Sigmoid colon (tissue), 6 donors: ENCODE measurements at regions not wholly inside any gene's neighbourhood (a gene's known extent, or its start where the extent isn't known, plus 50 kb on each side); places are given as distances from the start of the nearest gene placed in this dataset.

ENCODE experiments used
- DNase-seq: peaks from one replicate; pipeline ENCODE4 v3.0.0-alpha.2; 2019
- H3K27ac ChIP-seq, 4 donors: fragments of 200-600 bp; sonication (generic); one replicate each; pipeline ENCODE4 v1.5.1; 2016 to 2019; ENCODE audit warnings: mild to moderate bottlenecking in 1 of 4
- H3K27me3 ChIP-seq, 3 donors: fragments of 200-600 bp; sonication (generic); one replicate each; pipeline ENCODE4 v1.5.1; 2019; ENCODE audit warnings: mild to moderate bottlenecking in 1 of 3
- H3K36me3 ChIP-seq, 4 donors: fragments of 200-600 bp; sonication (generic); one replicate each; pipeline ENCODE4 v1.5.1; 2016 to 2019
- H3K4me1 ChIP-seq, 4 donors: fragments of 200-600 bp; sonication (generic); one replicate each; pipeline ENCODE4 v1.5.1; 2017 to 2019
- H3K4me3 ChIP-seq, 4 donors: fragments of 200-600 bp; sonication (generic); one replicate each; pipeline ENCODE4 v1.5.1; 2017 to 2019; ENCODE audit warnings: mild to moderate bottlenecking in 2 of 4, moderate library complexity in 1 of 4
- H3K9me3 ChIP-seq, 4 donors: fragments of 200-600 bp in 3 of 4; sonication (generic) in 3 of 4; one replicate each; pipeline versions ENCODE4 v1.5.1 to v1.6.1; 2013 to 2019
- EP300 ChIP-seq, 4 donors: sonication (generic); formaldehyde crosslinking; IDR thresholded peaks; one replicate each; pipeline ENCODE4 v1.6.1; 2017; ENCODE audit warnings: antibody characterized with exemption in 4 of 4
- POLR2A ChIP-seq, 2 donors: fragments of 450-650 bp; IDR thresholded peaks; one replicate each; pipeline ENCODE4 v1.6.1; 2016; ENCODE audit warnings: antibody characterized with exemption in 2 of 2, mild to moderate bottlenecking in 2 of 2, moderate library complexity in 2 of 2
- POLR2AphosphoS5 ChIP-seq, 4 donors: sonication (generic); formaldehyde crosslinking; IDR thresholded peaks; one replicate each; pipeline ENCODE4 v1.6.1; 2017; ENCODE audit warnings: antibody characterized with exemption in 4 of 4
- WGBS, 2 donors: extraction: QIAGEN DNeasy Blood & Tissue Kit; methylation state at CpG; one replicate each; pipeline ENCODE4 v1.1.7; 2013; 5-methylcytosine and 5-hydroxymethylcytosine counted together
- intact Hi-C: fragments of 100-400 bp; cut with DNase I; formaldehyde crosslinking; loops from one replicate; pipeline ENCODE4 v1.15.1; 2023
- TF ChIP-seq, protein P1 (sequence below), 4 experiments: fragments of 450-650 bp in 3 of 4; fragments of 200-600 bp in 1 of 4; IDR thresholded peaks; one replicate each; pipeline ENCODE4 v1.5.1; 2016 to 2019; ENCODE audit warnings: antibody characterized with exemption in 4 of 4, mild to moderate bottlenecking in 3 of 4, moderate library complexity in 2 of 4
- donor health status: healthy with polysubstance abuse.
- donor health status: healthy.

DNA sequence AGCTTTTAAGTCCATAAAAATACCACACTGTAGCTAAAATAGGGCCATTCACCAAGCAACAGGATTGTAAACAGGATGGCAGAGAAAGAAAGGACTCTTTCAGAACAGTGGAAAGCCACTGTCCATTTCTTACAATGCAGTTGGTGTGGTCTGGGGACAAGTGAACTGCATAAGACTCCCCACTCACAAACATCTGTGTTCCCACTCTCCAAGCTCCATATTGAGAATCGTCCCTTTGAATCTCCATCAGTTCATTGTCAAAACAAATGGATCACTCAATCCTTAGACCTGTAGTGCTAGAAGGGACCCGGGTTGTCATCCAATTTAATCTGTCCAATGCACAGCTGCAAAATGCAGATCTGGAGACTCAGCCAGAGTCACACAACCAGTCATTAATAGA lies 347.4 kb upstream of the KLHL29 start:
- Histone ChIP-seq H3K27me3 (no peaks in the 10 kb centered on the region), H3K27ac (peak overlapping the region in 1 of 4 donors; percentile 4), H3K4me1 (no peaks in the 10 kb centered on the region), H3K36me3 (no peaks in the 10 kb centered on the region), H3K9me3 (no peaks in the 10 kb centered on the region), H3K4me3 (no peak overlapping the region)
- TF ChIP-seq POLR2A (IDR thresholded peaks at IDR 0.05) (no peak), POLR2AphosphoS5 (IDR thresholded peaks at IDR 0.05) (no peak), EP300 (IDR thresholded peaks at IDR 0.05) (no peak)
- TF ChIP-seq, protein P1, sequence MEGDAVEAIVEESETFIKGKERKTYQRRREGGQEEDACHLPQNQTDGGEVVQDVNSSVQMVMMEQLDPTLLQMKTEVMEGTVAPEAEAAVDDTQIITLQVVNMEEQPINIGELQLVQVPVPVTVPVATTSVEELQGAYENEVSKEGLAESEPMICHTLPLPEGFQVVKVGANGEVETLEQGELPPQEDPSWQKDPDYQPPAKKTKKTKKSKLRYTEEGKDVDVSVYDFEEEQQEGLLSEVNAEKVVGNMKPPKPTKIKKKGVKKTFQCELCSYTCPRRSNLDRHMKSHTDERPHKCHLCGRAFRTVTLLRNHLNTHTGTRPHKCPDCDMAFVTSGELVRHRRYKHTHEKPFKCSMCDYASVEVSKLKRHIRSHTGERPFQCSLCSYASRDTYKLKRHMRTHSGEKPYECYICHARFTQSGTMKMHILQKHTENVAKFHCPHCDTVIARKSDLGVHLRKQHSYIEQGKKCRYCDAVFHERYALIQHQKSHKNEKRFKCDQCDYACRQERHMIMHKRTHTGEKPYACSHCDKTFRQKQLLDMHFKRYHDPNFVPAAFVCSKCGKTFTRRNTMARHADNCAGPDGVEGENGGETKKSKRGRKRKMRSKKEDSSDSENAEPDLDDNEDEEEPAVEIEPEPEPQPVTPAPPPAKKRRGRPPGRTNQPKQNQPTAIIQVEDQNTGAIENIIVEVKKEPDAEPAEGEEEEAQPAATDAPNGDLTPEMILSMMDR (IDR thresholded peaks at IDR 0.05), result no peak
- 91 to 93% methylated on average over 2 of the region's 2 CpGs for WGBS, 2 donors
- intact Hi-C loops, result no loop called here
- no peak for DNase-seq

DNA sequence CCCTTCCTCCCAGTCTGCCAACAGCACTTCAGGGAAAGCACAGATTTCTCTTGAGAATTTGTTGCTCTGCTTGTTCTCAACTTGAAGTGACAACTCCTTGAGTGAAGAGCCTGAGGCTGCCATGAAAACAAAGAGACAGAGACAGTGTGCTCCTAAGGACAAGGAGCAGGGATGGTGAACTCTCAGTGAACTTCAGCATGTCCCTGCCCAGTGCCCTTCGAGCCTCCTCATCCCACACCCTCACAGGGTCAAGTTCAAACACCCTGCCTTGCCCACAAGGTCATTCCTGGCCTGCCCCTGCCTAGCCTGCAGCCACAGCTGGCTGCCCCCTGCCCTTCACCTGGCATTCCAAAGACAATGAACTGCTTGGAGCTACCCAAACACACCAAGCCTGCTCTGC lies 343.5 kb upstream of the KLHL29 start:
- H3K27ac ChIP-seq, result peak overlapping the region in 1 of 4 donors; percentile 14
- TF ChIP-seq POLR2AphosphoS5 (IDR thresholded peaks at IDR 0.05) (no peak), EP300 (IDR thresholded peaks at IDR 0.05) (no peak), POLR2A (IDR thresholded peaks at IDR 0.05) (no peak)
- TF ChIP-seq, protein P1 (IDR thresholded peaks at IDR 0.05), result no peak
- intact Hi-C loops, result no loop called here
- no peaks in the 10 kb centered on the region for H3K9me3 ChIP-seq
- H3K4me1 ChIP-seq, result no peaks in the 10 kb centered on the region
- DNase-seq, result no peak
- WGBS, 2 donors, result 13 to 26% methylated on average over 1 of the region's 1 CpG
- H3K27me3 ChIP-seq, result no peaks in the 10 kb centered on the region
- H3K4me3 ChIP-seq, result no peak overlapping the region
- H3K36me3 ChIP-seq, result no peaks in the 10 kb centered on the region

DNA sequence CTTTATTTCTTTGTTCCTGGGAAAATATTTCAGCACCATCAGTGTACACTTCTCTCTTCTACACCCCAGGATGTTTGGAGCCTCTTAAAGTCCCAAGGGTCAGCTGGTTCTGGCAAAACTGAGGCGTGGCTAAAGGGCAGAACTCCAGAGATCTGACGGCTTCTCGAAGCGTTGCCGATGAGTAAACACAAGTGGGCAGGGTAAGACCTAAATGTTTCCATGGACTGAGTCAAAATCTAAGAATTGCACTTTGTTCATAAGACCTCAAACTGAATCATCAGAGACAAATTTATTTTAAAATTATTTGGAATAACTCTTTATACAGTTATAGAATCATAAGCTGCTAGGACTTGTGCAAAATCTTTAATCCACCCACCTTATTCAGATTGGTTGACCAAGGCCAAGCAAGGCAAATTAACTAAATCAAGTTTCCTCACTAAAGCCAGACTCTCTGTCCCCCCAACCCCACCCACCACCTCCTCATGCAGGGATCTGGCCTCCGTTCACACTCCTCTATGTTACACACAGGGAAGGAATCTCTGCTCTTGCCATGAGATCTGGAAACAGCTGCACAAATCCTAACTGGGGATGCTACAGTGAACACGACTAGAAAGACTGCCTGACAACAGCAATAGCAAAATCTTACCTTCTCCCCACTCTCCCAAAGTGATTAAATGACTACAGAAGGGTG lies 342.6 kb upstream of the KLHL29 start:
- intact Hi-C loops, result no loop called here
- no peaks in the 10 kb centered on the region for H3K27me3 ChIP-seq
- H3K36me3 ChIP-seq, result no peaks in the 10 kb centered on the region
- no peak overlapping the region for H3K4me3 ChIP-seq
- DNase-seq, result no peak
- H3K9me3 ChIP-seq, result no peaks in the 10 kb centered on the region
- H3K27ac ChIP-seq, result peak overlapping the region in 1 of 4 donors; percentile 14
- WGBS, 2 donors, result 39 to 57% methylated on average over 7 of the region's 7 CpGs
- TF ChIP-seq EP300 (IDR thresholded peaks at IDR 0.05), result no peak
- no peak for TF ChIP-seq POLR2AphosphoS5 (IDR thresholded peaks at IDR 0.05)
- TF ChIP-seq POLR2A (IDR thresholded peaks at IDR 0.05), result no peak
- TF ChIP-seq, protein P1 (IDR thresholded peaks at IDR 0.05), result no peak
- H3K4me1 ChIP-seq, result no peaks in the 10 kb centered on the region

DNA sequence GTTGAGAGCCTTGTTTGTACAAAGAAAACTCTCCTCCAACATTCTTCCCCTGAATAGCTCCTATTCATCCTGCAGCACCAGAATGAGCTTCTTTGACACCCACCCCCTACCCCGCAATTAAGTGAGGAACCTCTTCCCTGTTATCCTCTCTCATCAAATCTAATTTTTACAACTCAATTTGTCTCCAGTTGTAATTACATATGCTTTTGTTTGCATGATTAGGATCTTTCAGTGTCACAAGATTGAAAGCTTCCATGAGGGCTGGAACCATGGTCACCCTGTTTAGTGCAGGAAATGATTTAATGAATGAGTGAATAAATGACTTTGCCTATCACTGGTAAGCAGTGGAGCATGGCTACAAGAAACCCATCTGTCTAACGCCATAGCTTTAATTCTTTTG lies 334.6 kb upstream of the KLHL29 start:
- no peaks in the 10 kb centered on the region for H3K9me3 ChIP-seq
- no peaks in the 10 kb centered on the region for H3K27me3 ChIP-seq
- H3K4me1 ChIP-seq, result no peaks in the 10 kb centered on the region
- H3K27ac ChIP-seq, result no peak overlapping the region
- no peak for TF ChIP-seq POLR2A (IDR thresholded peaks at IDR 0.05)
- TF ChIP-seq, protein P1 (IDR thresholded peaks at IDR 0.05), result no peak
- no peak for TF ChIP-seq EP300 (IDR thresholded peaks at IDR 0.05)
- no peak for TF ChIP-seq POLR2AphosphoS5 (IDR thresholded peaks at IDR 0.05)
- 87 to 91% methylated on average over 2 of the region's 2 CpGs for WGBS, 2 donors
- intact Hi-C loops, result no loop called here
- H3K36me3 ChIP-seq, result no peaks in the 10 kb centered on the region
- DNase-seq, result no peak
- H3K4me3 ChIP-seq, result no peak overlapping the region

DNA sequence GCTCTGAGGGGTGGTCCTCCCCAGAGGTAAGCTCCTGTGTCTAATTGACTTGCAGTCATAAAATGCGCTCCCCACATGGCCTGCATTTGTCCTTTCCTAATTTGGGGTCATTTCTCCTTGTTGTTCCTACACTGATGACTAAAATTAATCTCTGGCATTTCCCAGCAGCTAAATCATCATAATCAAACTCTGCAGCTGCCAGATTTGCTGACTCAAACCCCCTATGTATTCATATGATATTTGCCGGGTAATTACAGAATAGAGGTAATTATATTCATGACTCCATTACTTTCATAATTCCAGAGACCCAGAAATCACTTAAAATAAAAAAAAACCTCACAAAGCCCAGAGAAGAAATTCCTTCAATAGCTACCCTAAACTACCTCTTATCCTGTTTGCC lies 331.4 kb upstream of the KLHL29 start:
- intact Hi-C loops, result no loop called here
- 91 to 93% methylated on average over 2 of the region's 2 CpGs for WGBS, 2 donors
- no peaks in the 10 kb centered on the region for H3K4me1 ChIP-seq
- no peaks in the 10 kb centered on the region for H3K9me3 ChIP-seq
- no peaks in the 10 kb centered on the region for H3K36me3 ChIP-seq
- TF ChIP-seq POLR2A (IDR thresholded peaks at IDR 0.05), result no peak
- TF ChIP-seq, protein P1 (IDR thresholded peaks at IDR 0.05), result no peak
- TF ChIP-seq POLR2AphosphoS5 (IDR thresholded peaks at IDR 0.05), result no peak
- no peak for TF ChIP-seq EP300 (IDR thresholded peaks at IDR 0.05)
- H3K27me3 ChIP-seq, result no peaks in the 10 kb centered on the region
- no peak overlapping the region for H3K4me3 ChIP-seq
- no peak overlapping the region for H3K27ac ChIP-seq
- no peak for DNase-seq
